Fibroblast of the aortic adventitia (primary cell): ENCODE measurements at regions not wholly inside any gene's neighbourhood (a gene's known extent, or its start where the extent isn't known, plus 50 kb on each side); places are given as distances from the start of the nearest gene placed in this dataset.

Experiments used
- DNase-seq: peaks from one replicate; pipeline ENCODE4 v3.0.0-alpha.2; 2010; ENCODE audit warnings: low read depth
- H3K4me3 ChIP-seq: 2 replicates; pipeline ENCODE4 v1.5.1; 2011; ENCODE audit warnings: low read depth, mild to moderate bottlenecking, control low read depth, low read length, moderate library complexity
- CTCF ChIP-seq: IDR thresholded peaks from 2 replicates; pipeline ENCODE4 v1.5.1; 2011; ENCODE audit warnings: mild to moderate bottlenecking, low read length, control low read depth, inconsistent platforms; ENCODE audit not compliant: insufficient read depth

GRCh38 chr9:38289236-38289865, 103.2 kb upstream of the ALDH1B1 start:
- DNase-seq: no peak
- no peak for TF ChIP-seq CTCF
- H3K4me3 ChIP-seq: no peak overlapping the region

GRCh38 chr9:38288502-38288901, 104.0 kb upstream of the ALDH1B1 start:
- H3K4me3 ChIP-seq: no peak overlapping the region
- no peak for DNase-seq
- no peak for TF ChIP-seq CTCF

GRCh38 chr9:38287420-38287985, 105.0 kb upstream of the ALDH1B1 start:
- H3K4me3 ChIP-seq: no peak overlapping the region
- DNase-seq: no peak
- no peak for TF ChIP-seq CTCF

- no peak overlapping the region for H3K4me3 ChIP-seq
- no peak for DNase-seq
- TF ChIP-seq CTCF: no peak
Measured at GRCh38 chr9:38286766-38287165, 105.7 kb upstream of the ALDH1B1 start.

GRCh38 chr9:38286357-38286756, 106.1 kb upstream of the ALDH1B1 start:
- no peak overlapping the region for H3K4me3 ChIP-seq
- no peak for DNase-seq
- TF ChIP-seq CTCF: no peak

- TF ChIP-seq CTCF: no peak
- no peak overlapping the region for H3K4me3 ChIP-seq
- DNase-seq: no peak
Measured at GRCh38 chr9:38285236-38285635, 107.3 kb upstream of the ALDH1B1 start.

- no peak for TF ChIP-seq CTCF
- DNase-seq: no peak
Measured at GRCh38 chr9:38284588-38285051, 107.9 kb upstream of the ALDH1B1 start.

More at GRCh38 chr9:38284588-38285051, 107.9 kb upstream of the ALDH1B1 start:
- no peak overlapping the region for H3K4me3 ChIP-seq
